Tibial nerve (tissue), 4 donors: ENCODE measurements at regions not wholly inside any gene's neighbourhood (a gene's known extent, or its start where the extent isn't known, plus 50 kb on each side); places are given as distances from the start of the nearest gene placed in this dataset.

Source experiments
- EP300 ChIP-seq, 2 donors: sonication (generic); formaldehyde crosslinking; IDR thresholded peaks; one replicate each; pipeline ENCODE4 v1.6.1; 2017; ENCODE audit warnings: antibody characterized with exemption in 2 of 2, mild to moderate bottlenecking in 1 of 2
- POLR2A ChIP-seq, 2 donors: fragments of 450-650 bp; IDR thresholded peaks; one replicate each; pipeline ENCODE4 v1.6.1; 2017; ENCODE audit warnings: antibody characterized with exemption in 2 of 2, mild to moderate bottlenecking in 2 of 2, moderate library complexity in 2 of 2
- TF ChIP-seq, protein P1 (sequence below), 5 experiments: fragments of 200-600 bp in 3 of 5; fragments of 450-650 bp in 2 of 5; sonication (generic) in 3 of 5; IDR thresholded peaks; one replicate each; pipeline ENCODE4 v1.5.1; 2016 to 2019; ENCODE audit warnings: antibody characterized with exemption in 5 of 5, mild to moderate bottlenecking in 3 of 5, moderate library complexity in 2 of 5

DNA sequence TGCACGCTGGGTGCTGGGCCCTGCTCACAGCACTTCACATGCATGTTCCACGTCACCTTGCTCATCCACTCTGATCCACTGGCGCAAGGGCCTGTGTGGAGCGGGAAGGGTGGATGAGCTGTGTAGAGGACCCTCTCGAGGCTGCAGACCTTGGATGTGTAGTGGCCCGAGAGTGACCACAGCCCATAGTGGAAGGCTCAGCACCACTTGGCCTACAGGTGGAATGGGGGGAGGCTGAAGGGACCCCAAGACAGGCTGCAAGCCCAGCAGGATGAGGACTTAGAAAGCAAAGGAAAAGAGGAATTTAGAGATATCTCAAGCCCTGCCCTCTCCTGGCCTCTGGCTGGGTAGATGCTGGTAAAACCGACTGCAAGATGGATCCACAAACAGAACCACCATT lies 175.9 kb upstream of the COPS8 start:
- TF ChIP-seq, protein P1, sequence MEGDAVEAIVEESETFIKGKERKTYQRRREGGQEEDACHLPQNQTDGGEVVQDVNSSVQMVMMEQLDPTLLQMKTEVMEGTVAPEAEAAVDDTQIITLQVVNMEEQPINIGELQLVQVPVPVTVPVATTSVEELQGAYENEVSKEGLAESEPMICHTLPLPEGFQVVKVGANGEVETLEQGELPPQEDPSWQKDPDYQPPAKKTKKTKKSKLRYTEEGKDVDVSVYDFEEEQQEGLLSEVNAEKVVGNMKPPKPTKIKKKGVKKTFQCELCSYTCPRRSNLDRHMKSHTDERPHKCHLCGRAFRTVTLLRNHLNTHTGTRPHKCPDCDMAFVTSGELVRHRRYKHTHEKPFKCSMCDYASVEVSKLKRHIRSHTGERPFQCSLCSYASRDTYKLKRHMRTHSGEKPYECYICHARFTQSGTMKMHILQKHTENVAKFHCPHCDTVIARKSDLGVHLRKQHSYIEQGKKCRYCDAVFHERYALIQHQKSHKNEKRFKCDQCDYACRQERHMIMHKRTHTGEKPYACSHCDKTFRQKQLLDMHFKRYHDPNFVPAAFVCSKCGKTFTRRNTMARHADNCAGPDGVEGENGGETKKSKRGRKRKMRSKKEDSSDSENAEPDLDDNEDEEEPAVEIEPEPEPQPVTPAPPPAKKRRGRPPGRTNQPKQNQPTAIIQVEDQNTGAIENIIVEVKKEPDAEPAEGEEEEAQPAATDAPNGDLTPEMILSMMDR (IDR thresholded peaks at IDR 0.05) = no peak
- no peak for TF ChIP-seq EP300 (IDR thresholded peaks at IDR 0.05)
- no peak for TF ChIP-seq POLR2A (IDR thresholded peaks at IDR 0.05)
